Liver (tissue), 8 donors: ENCODE measurements at regions not wholly inside any gene's neighbourhood (a gene's known extent, or its start where the extent isn't known, plus 50 kb on each side); places are given as distances from the start of the nearest gene placed in this dataset.

Experiments used
- DNase-seq: peaks from one replicate; pipeline ENCODE4 v3.0.0-alpha.2; 2017; ENCODE audit warnings: low spot score
- H3K27ac ChIP-seq, 2 donors: one replicate each; pipeline ENCODE4 v1.7.0; 2013; ENCODE audit warnings: inconsistent platforms in 2 of 2, low read length in 2 of 2, control low read depth in 1 of 2, low read depth in 1 of 2, mild to moderate bottlenecking in 1 of 2
- H3K27me3 ChIP-seq, 4 donors: one replicate each; pipeline versions ENCODE4 v1.6.1 to v1.7.0; 2013; ENCODE audit warnings: low read length in 3 of 4, inconsistent platforms in 1 of 4, mild to moderate bottlenecking in 1 of 4, moderate library complexity in 1 of 4; ENCODE audit not compliant: control insufficient read depth in 4 of 4, insufficient read depth in 4 of 4
- H3K36me3 ChIP-seq, 4 donors: one replicate each; pipeline versions ENCODE4 v1.6.1 to v1.7.0; 2013; ENCODE audit warnings: low read length in 3 of 4, mild to moderate bottlenecking in 3 of 4, low read depth in 1 of 4, moderate library complexity in 1 of 4; ENCODE audit not compliant: control insufficient read depth in 4 of 4, insufficient read depth in 3 of 4
- H3K4me1 ChIP-seq, 4 donors: one replicate each; pipeline versions ENCODE4 v1.6.1 to v1.7.0; 2013; ENCODE audit warnings: low read length in 3 of 4, mild to moderate bottlenecking in 3 of 4, moderate library complexity in 1 of 4; ENCODE audit not compliant: control insufficient read depth in 4 of 4, insufficient read depth in 4 of 4
- H3K4me3 ChIP-seq, 3 donors: one replicate each; pipeline versions ENCODE4 v1.6.1 to v1.7.0; 2013; ENCODE audit warnings: low read length in 3 of 3, control low read depth in 1 of 3, low read depth in 1 of 3, mild to moderate bottlenecking in 1 of 3
- H3K9ac ChIP-seq, 2 donors: one replicate each; pipeline ENCODE4 v1.7.0; 2013; ENCODE audit warnings: low read length in 2 of 2, mild to moderate bottlenecking in 2 of 2, moderate library complexity in 2 of 2, control low read depth in 1 of 2, low read depth in 1 of 2
- H3K9me3 ChIP-seq, 4 donors: one replicate each; pipeline versions ENCODE4 v1.6.1 to v1.7.0; 2013; ENCODE audit warnings: low read length in 3 of 4; ENCODE audit not compliant: control insufficient read depth in 4 of 4
- ATF3 ChIP-seq: IDR thresholded peaks from 2 replicates; pipeline ENCODE4 v1.6.1; 2016; ENCODE audit warnings: antibody characterized with exemption
- CTCF ChIP-seq: fragments of 150-350 bp; IDR thresholded peaks from 2 replicates; pipeline ENCODE4 v1.5.1; 2017; ENCODE audit warnings: improper control_type of control experiment, low read depth, low read length; ENCODE audit not compliant: missing input control
- EGR1 ChIP-seq, 2 donors: IDR thresholded peaks; 2 replicates each; pipeline ENCODE4 v1.6.1; 2016 to 2018; ENCODE audit warnings: antibody characterized with exemption in 2 of 2, low read depth in 2 of 2
- FOXA1 ChIP-seq: IDR thresholded peaks from 2 replicates; pipeline ENCODE4 v1.6.1; 2016; ENCODE audit warnings: antibody characterized with exemption
- FOXA2 ChIP-seq: IDR thresholded peaks from 2 replicates; pipeline ENCODE4 v1.6.1; 2016; ENCODE audit warnings: antibody characterized with exemption
- GABPA ChIP-seq, 2 donors: IDR thresholded peaks in 1 of 2; conservative IDR thresholded peaks in 1 of 2; 2 replicates each; pipeline ENCODE4 v1.6.1; 2016; ENCODE audit warnings: antibody characterized with exemption in 2 of 2, mild to moderate bottlenecking in 1 of 2, moderate library complexity in 1 of 2
- HNF4A ChIP-seq, 2 donors: conservative IDR thresholded peaks; 2 replicates each; pipeline ENCODE4 v1.6.1; 2016; ENCODE audit warnings: antibody characterized with exemption in 2 of 2, mild to moderate bottlenecking in 2 of 2
- HNF4G ChIP-seq: IDR thresholded peaks from 2 replicates; pipeline ENCODE4 v1.6.1; 2016; ENCODE audit warnings: antibody characterized with exemption
- JUND ChIP-seq, 2 donors: IDR thresholded peaks; 2 replicates each; pipeline ENCODE4 v1.6.1; 2016; ENCODE audit warnings: antibody characterized with exemption in 2 of 2
- MAX ChIP-seq: IDR thresholded peaks from 2 replicates; pipeline ENCODE4 v1.6.1; 2016; ENCODE audit warnings: antibody characterized with exemption
- NR2F2 ChIP-seq: IDR thresholded peaks from 2 replicates; pipeline ENCODE4 v1.6.1; 2016; ENCODE audit warnings: antibody characterized with exemption
- RAD21 ChIP-seq, 2 donors: IDR thresholded peaks; 2 replicates each; pipeline ENCODE4 v1.6.1; 2016; ENCODE audit warnings: antibody characterized with exemption in 2 of 2, mild to moderate bottlenecking in 2 of 2
- REST ChIP-seq: IDR thresholded peaks from 2 replicates; pipeline ENCODE4 v1.6.1; 2016; ENCODE audit warnings: antibody characterized with exemption, mild to moderate bottlenecking
- RXRA ChIP-seq, 2 donors: IDR thresholded peaks; 2 replicates each; pipeline ENCODE4 v1.6.1; 2017 to 2018; ENCODE audit warnings: antibody characterized with exemption in 2 of 2, mild to moderate bottlenecking in 1 of 2
- SP1 ChIP-seq: IDR thresholded peaks from 2 replicates; pipeline ENCODE4 v1.6.1; 2018; ENCODE audit warnings: antibody characterized with exemption, mild to moderate bottlenecking
- TAF1 ChIP-seq: conservative IDR thresholded peaks from 2 replicates; pipeline ENCODE4 v1.6.1; 2016; ENCODE audit warnings: antibody characterized with exemption, mild to moderate bottlenecking
- YY1 ChIP-seq: IDR thresholded peaks from 2 replicates; pipeline ENCODE4 v1.6.1; 2016; ENCODE audit warnings: antibody characterized with exemption, mild to moderate bottlenecking
- WGBS: extraction: QIAGEN DNeasy Blood & Tissue Kit; methylation state at CpG from one replicate; pipeline ENCODE4 v1.1.7; 2013; 5-methylcytosine and 5-hydroxymethylcytosine counted together
- donor health status: healthy.
- donor health status: healthy.
- donor health status: healthy.
- donor health status: healthy.
- donor health status: healthy.

- Histone ChIP-seq H3K9me3 (no peaks in the 10 kb centered on the region), H3K4me1 (peaks cover 0 to 3% (median 0%) of the 10 kb centered on the region in 4 donors), H3K36me3 (no peaks in the 10 kb centered on the region), H3K27me3 (no peaks in the 10 kb centered on the region), H3K4me3 (no peak overlapping the region), H3K9ac (no peak overlapping the region), H3K27ac (no peak overlapping the region)
- TF ChIP-seq HNF4G (no peak), TAF1 (no peak), EGR1 (IDR thresholded peaks at IDR 0.05; ENCODE audit: low read depth in 2 of 2) (no peak), JUND (IDR thresholded peaks at IDR 0.05) (peak; percentile 26 to 64), FOXA1 (no peak), CTCF (no peak), NR2F2 (no peak), HNF4A (conservative IDR thresholded peaks at IDR 0.05) (peak; percentile 12 to 30)
- no peak for DNase-seq
These were observed 53.8 kb upstream of the JMY start for GRCh38 chr5:79182141-79182540.

- H3K27ac ChIP-seq: no peak overlapping the region
- H3K27me3 ChIP-seq: no peaks in the 10 kb centered on the region
- WGBS: 88% methylated on average over 5 of the region's 5 CpGs
- H3K9me3 ChIP-seq: no peaks in the 10 kb centered on the region
- no peak overlapping the region for H3K4me3 ChIP-seq
- H3K36me3 ChIP-seq: no peaks in the 10 kb centered on the region
- no peak for TF ChIP-seq HNF4G
- no peak for TF ChIP-seq SP1
- TF ChIP-seq RAD21 (IDR thresholded peaks at IDR 0.05): no peak
- TF ChIP-seq HNF4A (conservative IDR thresholded peaks at IDR 0.05): no peak
- no peak for TF ChIP-seq ATF3
- TF ChIP-seq FOXA1: no peak
- TF ChIP-seq NR2F2: no peak
- TF ChIP-seq FOXA2: no peak
- H3K4me1 ChIP-seq: peaks cover 0 to 3% (median 0%) of the 10 kb centered on the region in 4 donors
- H3K9ac ChIP-seq: no peak overlapping the region
- DNase-seq: no peak
These were observed 52.9 kb upstream of the JMY start for GRCh38 chr5:79183011-79183410.

GRCh38 chr5:79183617-79184016 lies 52.3 kb upstream of the JMY start:
- H3K9ac ChIP-seq: no peak overlapping the region
- no peak overlapping the region for H3K4me3 ChIP-seq
- TF ChIP-seq HNF4G (no peak), YY1 (no peak), CTCF (no peak), MAX (no peak), HNF4A (conservative IDR thresholded peaks at IDR 0.05) (no peak), FOXA2 (no peak), GABPA (IDR thresholded peaks at IDR 0.05 in 1 of 2, conservative IDR thresholded peaks at IDR 0.05 in 1 of 2) (no peak), ATF3 (no peak), JUND (IDR thresholded peaks at IDR 0.05) (no peak), RAD21 (IDR thresholded peaks at IDR 0.05) (no peak), NR2F2 (no peak), FOXA1 (no peak), RXRA (IDR thresholded peaks at IDR 0.05) (no peak), REST (no peak)
- no peaks in the 10 kb centered on the region for H3K36me3 ChIP-seq
- no peaks in the 10 kb centered on the region for H3K9me3 ChIP-seq
- no peak for DNase-seq
- 84% methylated on average over 1 of the region's 1 CpG for WGBS
- peaks cover 0 to 3% (median 0%) of the 10 kb centered on the region in 4 donors for H3K4me1 ChIP-seq
- H3K27me3 ChIP-seq: no peaks in the 10 kb centered on the region
- H3K27ac ChIP-seq: no peak overlapping the region
